Esophagus squamous epithelium (tissue), 4 donors: ENCODE measurements at regions not wholly inside any gene's neighbourhood (a gene's known extent, or its start where the extent isn't known, plus 50 kb on each side); places are given as distances from the start of the nearest gene placed in this dataset.

Source experiments
- CTCF ChIP-seq, 6 experiments: fragments of 450-650 bp in 4 of 6; fragments of 200-600 bp in 2 of 6; sonication (generic) in 2 of 6; IDR thresholded peaks; one replicate each; pipeline ENCODE4 v1.5.1; 2016 to 2019; ENCODE audit warnings: antibody characterized with exemption in 6 of 6, mild to moderate bottlenecking in 4 of 6, moderate library complexity in 4 of 6
- POLR2A ChIP-seq, 4 donors: fragments of 450-650 bp; IDR thresholded peaks; one replicate each; pipeline ENCODE4 v1.6.1; 2017; ENCODE audit warnings: antibody characterized with exemption in 4 of 4, mild to moderate bottlenecking in 4 of 4, moderate library complexity in 3 of 4

- TF ChIP-seq CTCF (IDR thresholded peaks at IDR 0.05) (no peak), POLR2A (IDR thresholded peaks at IDR 0.05) (no peak)
These were observed 947.6 kb upstream of the MDGA2 start for GRCh38 chr14:48622980-48623379.
